Spinal cord (tissue), 9 donors: ENCODE measurements at regions not wholly inside any gene's neighbourhood (a gene's known extent, or its start where the extent isn't known, plus 50 kb on each side); places are given as distances from the start of the nearest gene placed in this dataset.
A peak's percentile ranks its signal among the peaks of the same experiment; 100 is the strongest.

Experiments
- DNase-seq, 6 donors: peaks; one replicate each; pipeline versions ENCODE4 v3.0.0 to v3.0.0-alpha.2; 2013 to 2015; ENCODE audit warnings: low spot score in 6 of 6, low read depth in 4 of 6
- H3K27ac ChIP-seq: one replicate; pipeline ENCODE4 v1.5.1; 2013; ENCODE audit warnings: low read depth, low read length, control low read depth
- H3K27me3 ChIP-seq: one replicate; pipeline ENCODE4 v1.6.1; 2013; ENCODE audit warnings: low read length; ENCODE audit not compliant: control insufficient read depth, insufficient read depth
- H3K36me3 ChIP-seq: one replicate; pipeline ENCODE4 v1.6.1; 2013; ENCODE audit warnings: low read length; ENCODE audit not compliant: control insufficient read depth, insufficient read depth
- H3K4me1 ChIP-seq: one replicate; pipeline ENCODE4 v1.6.1; 2013; ENCODE audit warnings: low read length; ENCODE audit not compliant: control insufficient read depth, insufficient read depth
- H3K4me3 ChIP-seq: one replicate; pipeline ENCODE4 v1.5.1; 2013; ENCODE audit warnings: low read depth, low read length, control low read depth
- H3K9me3 ChIP-seq: one replicate; pipeline ENCODE4 v1.6.1; 2013; ENCODE audit warnings: low read length; ENCODE audit not compliant: control insufficient read depth, insufficient read depth
- WGBS: methylation state at CpG from one replicate; pipeline ENCODE4 v1.1.5; 2013; ENCODE audit warnings: missing lambda C conversion rate; ENCODE audit not compliant: insufficient coverage; 5-methylcytosine and 5-hydroxymethylcytosine counted together
- donor health status: healthy.

DNA sequence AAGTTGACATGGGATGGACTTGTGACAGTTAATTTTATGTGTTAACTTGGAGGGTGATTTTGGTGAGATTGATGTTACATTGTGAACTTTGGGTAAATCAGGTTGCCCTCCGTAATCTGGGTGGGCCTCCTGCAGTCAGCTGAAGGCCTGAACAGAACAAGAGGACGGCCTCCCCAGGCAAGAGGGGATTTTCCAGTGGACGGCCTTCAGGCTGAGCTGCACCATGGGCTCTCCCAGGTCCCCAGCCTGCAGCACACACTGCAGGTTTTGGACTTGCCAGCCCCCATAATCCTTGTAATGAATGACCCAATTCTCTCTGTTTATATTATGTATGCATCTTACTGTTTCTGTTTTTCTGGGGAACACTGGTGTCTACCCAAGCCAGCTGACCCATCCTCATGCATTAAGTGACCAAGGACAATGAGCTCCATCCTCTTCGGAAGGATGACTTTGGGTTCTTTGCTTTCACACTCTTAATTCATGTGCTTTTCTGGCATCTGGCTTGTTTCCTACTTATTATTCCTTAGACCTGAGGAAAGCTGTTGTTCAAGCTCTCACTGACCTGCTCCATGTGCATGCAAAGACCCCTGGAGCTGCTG lies 64.2 kb downstream of the DACT2 start:
- peaks cover 9% of the 10 kb centered on the region for H3K4me1 ChIP-seq
- 91% methylated on average over 4 of the region's 4 CpGs for WGBS
- DNase-seq = no peak
- H3K27me3 ChIP-seq = no peaks in the 10 kb centered on the region
- H3K36me3 ChIP-seq = no peaks in the 10 kb centered on the region
- H3K27ac ChIP-seq = no peak overlapping the region
- no peak overlapping the region for H3K4me3 ChIP-seq
- no peaks in the 10 kb centered on the region for H3K9me3 ChIP-seq

DNA sequence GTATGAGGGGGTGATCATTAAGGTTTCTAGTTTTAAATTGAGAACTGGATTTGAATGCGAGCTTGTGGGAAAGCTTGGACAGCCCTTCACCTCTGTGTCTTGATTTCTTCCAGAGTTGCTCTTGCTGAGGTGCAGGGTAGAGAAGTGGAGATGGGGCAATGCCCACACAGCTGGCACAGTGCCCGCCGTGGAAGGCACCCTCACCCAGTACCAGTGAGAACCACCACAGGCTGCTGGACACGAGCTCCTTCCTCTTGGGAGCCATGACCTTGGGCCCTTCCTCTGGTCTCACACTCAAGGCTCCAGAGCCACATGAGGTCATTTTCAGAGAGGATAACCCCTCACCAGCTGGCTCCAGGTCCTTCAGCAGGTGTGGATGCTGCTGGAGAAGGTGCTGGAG lies 67.3 kb downstream of the DACT2 start:
- DNase-seq = no peak
- Histone ChIP-seq H3K4me1 (peaks cover 16% of the 10 kb centered on the region), H3K36me3 (no peaks in the 10 kb centered on the region), H3K4me3 (no peak overlapping the region), H3K27ac (no peak overlapping the region), H3K9me3 (no peaks in the 10 kb centered on the region), H3K27me3 (no peaks in the 10 kb centered on the region)
- WGBS = 90% methylated on average over 4 of the region's 4 CpGs

DNA sequence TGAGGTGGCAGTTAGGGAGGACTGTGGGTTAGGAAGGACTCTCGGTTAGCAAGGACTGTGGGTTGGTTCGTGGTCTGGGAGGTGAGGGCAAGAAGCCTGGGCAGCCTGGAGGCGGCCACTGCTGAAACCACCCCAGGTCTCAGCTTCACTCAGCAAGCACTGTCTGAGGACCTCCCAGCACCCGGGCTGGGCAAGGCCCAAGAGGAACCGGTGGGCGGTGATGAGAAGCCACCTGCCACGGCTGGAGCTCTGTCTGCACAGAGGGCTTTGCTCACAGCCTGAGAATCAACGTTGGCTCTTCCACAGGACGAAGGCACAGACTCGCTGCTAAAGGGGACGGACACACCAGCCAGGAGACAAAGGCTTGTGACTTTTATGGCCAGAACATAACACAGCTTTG lies 69.3 kb downstream of the DACT2 start:
- no peaks in the 10 kb centered on the region for H3K36me3 ChIP-seq
- 88% methylated on average over 11 of the region's 11 CpGs for WGBS
- no peaks in the 10 kb centered on the region for H3K27me3 ChIP-seq
- no peaks in the 10 kb centered on the region for H3K9me3 ChIP-seq
- peaks cover 16% of the 10 kb centered on the region for H3K4me1 ChIP-seq
- H3K4me3 ChIP-seq = no peak overlapping the region
- no peak overlapping the region for H3K27ac ChIP-seq
- no peak for DNase-seq

DNA sequence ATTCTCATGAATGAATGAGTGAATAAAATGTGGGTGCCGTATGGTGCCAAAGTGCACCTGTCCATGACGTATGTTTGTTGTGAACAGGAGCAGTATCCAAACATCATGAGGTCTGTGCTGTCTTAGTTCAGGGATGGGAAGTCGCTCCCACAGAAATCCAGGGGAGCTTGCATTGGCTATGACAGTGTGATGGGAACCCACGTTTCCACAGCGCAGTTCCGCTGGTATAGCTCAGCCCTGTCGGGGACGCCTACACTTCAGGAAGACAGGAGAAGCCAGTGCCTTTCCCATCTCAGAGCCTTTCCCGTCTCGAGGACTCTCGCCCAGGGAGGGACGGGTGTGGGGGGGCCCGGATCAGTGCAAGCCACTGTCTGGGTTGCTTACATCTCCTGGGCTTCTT lies 69.8 kb downstream of the DACT2 start:
- 93% methylated on average over 13 of the region's 13 CpGs for WGBS
- H3K4me1 ChIP-seq = peaks cover 16% of the 10 kb centered on the region
- H3K9me3 ChIP-seq = no peaks in the 10 kb centered on the region
- no peaks in the 10 kb centered on the region for H3K36me3 ChIP-seq
- no peak overlapping the region for H3K27ac ChIP-seq
- H3K27me3 ChIP-seq = no peaks in the 10 kb centered on the region
- no peak overlapping the region for H3K4me3 ChIP-seq
- no peak for DNase-seq

DNA sequence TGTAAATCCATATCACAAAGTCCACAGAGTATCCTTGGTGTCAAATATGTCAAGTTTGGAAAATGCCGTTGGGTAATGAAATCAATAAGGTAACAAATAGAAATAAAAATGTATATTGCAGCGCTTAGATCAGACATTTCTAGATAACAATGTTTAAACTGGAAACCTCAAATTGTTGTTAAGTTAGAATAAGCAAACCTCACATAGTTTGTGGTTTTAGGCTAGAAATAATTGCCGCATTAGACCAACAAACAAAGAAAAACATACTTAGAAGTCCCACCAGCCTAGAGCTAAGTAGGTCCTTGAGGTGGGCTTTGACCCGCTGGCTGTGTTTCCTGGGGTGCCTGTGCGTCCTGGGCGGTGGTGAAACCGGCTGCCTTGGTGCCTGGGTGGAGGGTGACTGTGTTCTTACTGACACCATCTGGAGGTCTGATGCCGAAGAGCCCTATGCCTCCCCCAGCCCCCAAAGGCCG lies 71.4 kb downstream of the DACT2 start:
- 100% methylated on average over 3 of the region's 9 CpGs for WGBS

DNA sequence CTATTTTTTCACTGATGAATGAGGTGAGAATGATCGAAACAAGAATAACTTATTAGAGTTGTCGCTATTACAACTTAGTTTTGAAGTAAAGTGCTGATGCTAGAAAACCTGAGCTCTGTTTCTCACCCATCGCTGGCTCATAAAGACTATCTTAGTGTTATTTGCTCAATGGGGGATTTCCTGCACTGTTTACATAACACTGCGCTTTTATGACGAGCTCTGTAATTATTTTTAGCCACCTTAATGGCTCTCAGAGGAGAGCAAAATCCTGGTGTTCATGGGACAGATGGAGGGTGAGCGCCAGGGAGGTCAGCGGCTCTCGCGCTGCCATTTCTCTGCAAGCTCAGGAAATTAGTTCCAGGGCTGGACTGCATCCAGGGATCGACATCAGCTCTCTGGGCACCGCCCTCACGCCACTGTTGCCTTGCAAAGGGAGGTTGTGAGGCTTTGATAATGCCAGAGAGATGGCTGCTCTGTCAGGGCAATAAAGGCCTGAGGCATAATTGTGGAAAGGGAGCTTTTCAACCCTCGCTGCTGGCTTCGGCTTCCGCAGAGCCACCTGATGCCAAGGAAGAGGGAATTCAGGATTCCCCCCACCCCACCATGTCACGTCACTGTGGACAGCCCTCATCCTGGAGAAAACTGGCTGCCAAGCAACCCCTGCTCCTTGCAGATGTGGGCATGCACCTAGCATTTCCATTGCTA lies 72.0 kb downstream of the DACT2 start:
- no peak overlapping the region for H3K27ac ChIP-seq
- H3K4me1 ChIP-seq = peaks cover 11% of the 10 kb centered on the region
- 13% methylated on average over 12 of the region's 16 CpGs for WGBS
- H3K27me3 ChIP-seq = no peaks in the 10 kb centered on the region
- no peaks in the 10 kb centered on the region for H3K36me3 ChIP-seq
- no peaks in the 10 kb centered on the region for H3K9me3 ChIP-seq
- H3K4me3 ChIP-seq = no peak overlapping the region
- peak in 3 of 6 donors; percentile 52 to 87 (median 79) for DNase-seq

More for the DNA sequence above, 71.4 kb downstream of the DACT2 start:
- no peak for DNase-seq
- peaks cover 11% of the 10 kb centered on the region for H3K4me1 ChIP-seq
- H3K4me3 ChIP-seq = no peak overlapping the region
- H3K27me3 ChIP-seq = no peaks in the 10 kb centered on the region
- no peak overlapping the region for H3K27ac ChIP-seq
- H3K36me3 ChIP-seq = no peaks in the 10 kb centered on the region
- H3K9me3 ChIP-seq = no peaks in the 10 kb centered on the region

DNA sequence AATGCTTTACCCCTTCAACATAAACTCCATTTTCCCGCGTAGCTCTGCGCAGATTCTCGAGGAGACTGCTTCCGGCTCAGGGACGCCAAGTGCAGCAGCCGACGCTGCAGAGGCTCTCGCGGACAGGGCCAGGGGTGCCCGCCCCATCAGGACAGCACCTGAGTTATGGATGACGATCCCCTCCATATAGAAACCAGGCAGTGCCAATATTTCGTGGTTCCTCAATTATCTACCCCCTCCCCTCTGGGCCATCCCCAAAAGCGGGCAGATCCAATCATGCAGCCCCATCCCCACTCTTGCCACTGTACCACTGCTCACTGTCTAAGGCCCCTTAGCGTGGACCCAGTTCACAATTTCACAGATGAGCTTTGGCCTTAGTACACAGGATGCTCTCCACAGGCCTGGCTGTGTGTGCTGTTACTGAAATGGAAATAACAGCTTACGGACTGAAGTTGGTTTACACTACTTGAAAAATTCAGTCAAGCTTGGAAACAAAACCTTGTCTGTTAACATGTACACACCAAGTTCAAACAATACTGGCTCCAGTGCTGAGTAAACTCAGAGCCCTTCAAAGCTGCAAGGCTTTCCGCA lies 74.5 kb downstream of the DACT2 start:
- no peaks in the 10 kb centered on the region for H3K9me3 ChIP-seq
- WGBS = 92% methylated on average over 16 of the region's 17 CpGs
- no peak overlapping the region for H3K27ac ChIP-seq
- no peak overlapping the region for H3K4me3 ChIP-seq
- peaks cover 19% of the 10 kb centered on the region for H3K4me1 ChIP-seq
- no peaks in the 10 kb centered on the region for H3K27me3 ChIP-seq
- no peak for DNase-seq
- no peaks in the 10 kb centered on the region for H3K36me3 ChIP-seq

DNA sequence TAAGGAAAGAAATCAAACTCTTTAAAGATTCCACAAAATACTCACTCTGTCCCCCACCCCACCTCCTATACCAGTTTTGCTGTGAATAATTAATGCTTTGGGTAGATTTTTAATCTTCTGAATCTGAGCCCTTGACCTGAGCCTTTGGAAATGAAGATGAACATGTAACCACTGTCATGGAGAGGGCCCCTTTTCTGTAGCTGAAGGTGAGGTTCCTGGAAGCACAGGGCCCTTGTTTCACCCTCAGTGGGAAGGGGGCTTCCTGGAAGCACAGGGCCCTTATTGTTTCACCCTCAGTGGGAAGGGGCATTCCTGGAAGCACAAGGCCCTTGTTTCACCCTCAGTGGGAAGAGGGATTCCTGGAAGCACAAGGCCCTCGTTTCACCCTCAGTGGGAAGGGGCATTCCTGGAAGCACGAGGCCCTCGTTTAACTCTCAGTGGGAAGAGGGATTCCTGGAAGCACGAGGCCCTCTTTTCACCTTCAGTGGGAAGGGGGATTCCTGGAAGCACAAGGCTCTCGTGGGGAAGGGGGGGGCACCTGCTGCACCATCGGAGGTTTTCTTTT lies 75.7 kb downstream of the DACT2 start:
- no peaks in the 10 kb centered on the region for H3K9me3 ChIP-seq
- WGBS = 60% methylated on average over 1 of the region's 6 CpGs

DNA sequence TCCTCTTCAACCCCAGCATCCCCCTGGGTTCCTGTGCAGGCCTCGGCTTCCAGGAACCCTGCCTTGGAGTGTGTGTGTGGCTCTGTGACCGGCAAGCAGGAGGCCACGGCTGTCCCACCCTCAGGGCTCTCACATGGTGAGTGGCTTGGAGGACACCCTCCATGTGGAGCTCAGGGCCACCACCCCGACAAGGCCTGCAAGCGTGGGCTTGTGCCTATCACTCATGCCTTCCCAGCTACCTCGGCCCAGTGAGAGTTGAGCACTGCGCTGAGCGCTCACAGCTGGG lies 76.7 kb downstream of the DACT2 start:
- Histone ChIP-seq H3K9me3 (no peaks in the 10 kb centered on the region), H3K27me3 (no peaks in the 10 kb centered on the region), H3K36me3 (no peaks in the 10 kb centered on the region), H3K27ac (no peak overlapping the region), H3K4me3 (no peak overlapping the region), H3K4me1 (peaks cover 22% of the 10 kb centered on the region)
- no peak for DNase-seq
- 93% methylated on average over 8 of the region's 8 CpGs for WGBS

More for the DNA sequence above, 75.7 kb downstream of the DACT2 start:
- no peaks in the 10 kb centered on the region for H3K27me3 ChIP-seq
- H3K27ac ChIP-seq = no peak overlapping the region
- peaks cover 24% of the 10 kb centered on the region for H3K4me1 ChIP-seq
- no peaks in the 10 kb centered on the region for H3K36me3 ChIP-seq
- no peak for DNase-seq
- H3K4me3 ChIP-seq = no peak overlapping the region
